ENCODE measurements at regions not wholly inside any gene's neighbourhood (a gene's known extent, or its start where the extent isn't known, plus 50 kb on each side); places are given as distances from the start of the nearest gene placed in this dataset.

GRCh38 chr9:129467004-129467588 lies 153.8 kb downstream of the C9orf50 start:
- TF ChIP-seq YY1 (IDR thresholded peaks at IDR 0.05; ENCODE audit: insufficient read depth, insufficient read length) (no peak), ZNF274 (IDR thresholded peaks at IDR 0.05; ENCODE audit: low read depth, low read length) (no peak), SUZ12 (IDR thresholded peaks at IDR 0.05; ENCODE audit: extremely low read depth, insufficient read depth, insufficient read length) (no peak)
